Kasumi-1 (cell line): ENCODE measurements at regions not wholly inside any gene's neighbourhood (a gene's known extent, or its start where the extent isn't known, plus 50 kb on each side); places are given as distances from the start of the nearest gene placed in this dataset.

Experiments
- DNase-seq, 2 experiments: peaks; one replicate each; lab custom pipeline; 2025; lab: John Stamatoyannopoulos, UW

GRCh38 chr10:118537623-118538022, 57.8 kb downstream of the PRLHR start:
- DNase-seq: no peak

DNA sequence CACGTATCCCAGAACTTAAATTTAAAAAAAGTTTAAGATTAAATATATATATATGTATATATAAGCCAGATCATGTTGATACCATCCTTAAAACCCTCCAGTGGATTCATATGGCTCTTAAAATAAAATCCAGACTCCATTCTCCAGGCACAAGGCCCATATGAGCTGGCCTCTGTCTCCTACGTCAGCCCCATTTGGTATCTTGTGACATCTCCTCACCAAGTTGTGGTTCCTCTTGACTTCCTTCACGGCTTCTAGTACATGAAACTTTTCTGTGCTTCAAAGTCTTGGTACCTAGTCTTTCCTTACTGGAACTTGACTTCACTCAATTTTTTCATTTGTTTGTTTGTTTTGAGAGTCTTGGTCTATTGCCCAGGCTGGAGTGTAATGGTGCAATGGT, 61.3 kb downstream of the PRLHR start:
- no peak for DNase-seq

DNA sequence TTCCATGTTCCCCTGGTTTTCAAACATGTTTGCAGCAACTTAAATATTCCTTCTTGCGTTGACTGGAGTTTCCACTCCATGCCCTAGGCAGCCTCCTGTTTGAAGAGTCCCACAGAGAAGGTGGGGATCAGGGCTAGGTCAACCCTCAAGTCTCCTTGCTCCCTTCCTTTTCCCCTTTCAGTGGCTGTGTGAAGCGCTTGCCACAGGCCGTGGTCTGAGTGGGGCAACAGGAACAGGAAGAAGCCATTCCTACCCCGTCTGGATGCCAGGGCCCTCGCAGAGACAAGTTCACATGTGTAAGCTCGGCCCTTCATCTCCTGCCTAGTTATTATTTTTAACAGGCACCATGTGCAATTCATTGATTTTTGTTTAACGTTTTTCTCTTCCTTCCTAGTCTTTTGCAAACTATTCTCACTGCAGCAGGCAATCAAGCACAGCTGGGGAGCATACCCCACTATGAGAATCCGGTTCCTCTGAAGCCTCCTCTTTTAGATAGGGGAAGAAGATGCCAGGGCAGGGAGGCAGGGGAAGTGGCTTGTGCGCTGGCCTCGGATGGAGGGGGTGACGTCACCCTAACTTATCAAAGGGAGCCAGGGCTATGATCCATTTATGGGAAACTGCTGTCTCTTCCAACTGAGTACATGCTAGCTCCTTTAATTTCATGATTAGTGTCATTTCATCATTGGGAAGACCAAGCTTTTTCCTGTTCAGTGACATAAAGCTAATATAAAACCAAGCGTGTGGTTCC, 64.2 kb downstream of the PRLHR start:
- DNase-seq: peak; percentile 79 to 80

DNA sequence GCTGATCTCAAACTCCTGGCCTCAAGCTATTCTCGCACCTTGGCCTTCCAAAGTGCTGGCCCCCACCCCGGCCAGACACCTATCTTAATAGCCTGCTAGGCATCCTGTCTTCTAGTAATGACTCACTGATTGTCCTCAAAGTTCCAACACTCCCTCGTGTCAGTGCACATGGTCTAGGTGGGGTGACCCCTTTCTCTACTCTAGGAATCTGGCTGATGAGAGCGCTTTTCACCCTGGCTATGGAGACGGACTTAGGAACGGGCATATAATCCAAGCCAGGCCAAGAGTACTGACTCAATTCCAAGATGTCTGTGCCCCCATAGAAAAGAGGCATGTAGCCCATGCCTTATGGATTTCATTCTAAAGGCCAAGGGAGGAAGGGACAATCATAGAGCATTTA, 67.0 kb downstream of the PRLHR start:
- no peak for DNase-seq

- DNase-seq: no peak
Observed at GRCh38 chr10:118523775-118524174, 71.7 kb downstream of the PRLHR start.

GRCh38 chr10:118522791-118523498, 72.5 kb downstream of the PRLHR start:
- peak; percentile 18 to 21 for DNase-seq

- no peak for DNase-seq
Observed at GRCh38 chr10:118521415-118522117, 73.9 kb downstream of the PRLHR start.

- no peak for DNase-seq
Observed at GRCh38 chr10:118520116-118520742, 75.2 kb downstream of the PRLHR start.

GRCh38 chr10:118518095-118518494, 77.4 kb downstream of the PRLHR start:
- DNase-seq: no peak

GRCh38 chr10:118516716-118517115, 78.7 kb downstream of the PRLHR start:
- DNase-seq: peak; percentile 31 to 44

GRCh38 chr10:118513174-118513573, 82.3 kb downstream of the PRLHR start:
- no peak for DNase-seq

GRCh38 chr10:118511711-118512110, 83.7 kb downstream of the PRLHR start:
- DNase-seq: peak in 1 of 2 experiments; percentile 32

DNA sequence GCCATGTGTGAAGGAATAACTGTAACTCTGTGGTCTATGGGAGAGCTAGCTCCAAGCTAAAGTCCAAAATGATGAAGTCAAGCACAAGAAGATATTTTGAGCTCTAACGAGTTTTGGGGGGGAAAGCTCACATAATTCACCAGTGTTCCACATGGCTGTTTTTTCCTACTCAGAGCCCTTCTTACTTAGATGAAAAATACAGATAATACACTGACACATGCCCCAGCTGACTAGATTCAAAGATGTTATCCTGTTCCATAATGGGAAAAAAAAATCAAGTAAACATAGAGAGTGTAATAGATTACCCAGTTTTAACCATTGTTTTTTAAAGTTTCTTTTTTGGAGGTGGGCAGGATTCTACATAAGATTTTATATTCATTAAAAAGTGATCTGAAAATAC, 86.6 kb downstream of the PRLHR start:
- DNase-seq: no peak

DNA sequence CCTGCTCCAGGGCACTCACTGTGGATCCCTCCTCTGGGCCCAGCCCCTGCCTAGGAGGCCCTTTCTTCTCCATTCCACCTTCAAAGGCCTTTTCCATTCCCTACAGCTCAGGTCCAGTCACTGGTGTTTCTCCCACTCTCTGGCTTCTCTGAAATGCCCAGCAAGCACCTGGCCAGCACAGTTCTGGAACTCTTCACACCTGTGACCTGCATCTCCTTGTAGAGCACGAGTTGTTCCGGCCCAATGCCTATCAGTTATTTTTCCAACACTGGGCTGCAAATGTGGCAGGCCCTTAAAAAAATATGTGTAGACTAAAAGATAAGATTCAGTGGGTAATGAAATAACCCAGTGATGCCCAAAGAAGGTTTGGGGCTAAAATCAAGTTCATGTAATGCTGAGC, 87.1 kb downstream of the PRLHR start:
- DNase-seq: no peak

DNA sequence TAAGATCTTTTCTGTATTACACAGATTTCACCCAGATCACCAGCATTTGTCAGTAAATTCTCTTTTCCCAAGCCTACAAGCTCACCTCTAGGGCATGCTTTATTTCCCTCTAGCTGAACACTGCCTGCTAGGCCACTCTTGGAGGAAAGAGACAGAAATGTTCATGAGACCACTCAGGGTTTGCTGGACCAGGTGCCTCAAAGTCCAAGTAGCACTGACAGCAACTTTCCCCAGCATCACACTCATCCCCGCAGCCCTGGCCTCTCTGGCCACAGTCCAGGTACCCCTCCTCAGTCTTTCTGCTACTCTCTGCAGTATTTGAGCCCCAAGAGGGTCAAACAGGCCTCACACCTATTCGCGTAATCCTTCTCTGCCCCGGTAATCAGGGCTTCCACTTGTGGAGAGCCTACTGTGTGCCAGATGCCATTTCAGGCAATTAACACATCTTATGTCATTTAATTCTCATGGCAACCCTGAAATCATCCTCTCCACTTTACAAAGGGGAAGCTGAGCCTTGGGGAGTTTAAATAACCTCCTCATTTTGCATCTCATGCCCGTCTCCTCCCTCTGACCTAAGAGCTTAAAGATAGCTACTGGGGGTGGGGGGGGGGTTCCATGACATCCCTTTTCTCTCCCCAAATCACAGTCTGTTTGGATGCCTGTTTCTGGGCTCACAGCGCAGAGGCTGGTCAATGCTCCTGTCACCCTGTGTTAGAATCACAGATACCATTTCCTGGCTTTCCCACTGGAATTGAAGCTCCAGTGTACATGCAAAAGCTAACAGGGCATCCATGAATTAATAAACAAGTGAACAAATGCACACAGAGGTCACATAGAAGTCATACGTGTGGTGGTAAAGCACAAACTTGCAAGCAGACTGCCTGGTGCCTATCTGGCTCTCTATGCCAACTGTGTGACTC, 88.5 kb downstream of the PRLHR start:
- DNase-seq: peak in 1 of 2 experiments; percentile 11

- no peak for DNase-seq
Observed at GRCh38 chr10:118505363-118505762, 90.1 kb downstream of the PRLHR start.

- peak; percentile 30 to 36 for DNase-seq
Observed at GRCh38 chr10:118504467-118505205, 90.8 kb downstream of the PRLHR start.

GRCh38 chr10:118504044-118504443, 91.4 kb downstream of the PRLHR start:
- DNase-seq: no peak

DNA sequence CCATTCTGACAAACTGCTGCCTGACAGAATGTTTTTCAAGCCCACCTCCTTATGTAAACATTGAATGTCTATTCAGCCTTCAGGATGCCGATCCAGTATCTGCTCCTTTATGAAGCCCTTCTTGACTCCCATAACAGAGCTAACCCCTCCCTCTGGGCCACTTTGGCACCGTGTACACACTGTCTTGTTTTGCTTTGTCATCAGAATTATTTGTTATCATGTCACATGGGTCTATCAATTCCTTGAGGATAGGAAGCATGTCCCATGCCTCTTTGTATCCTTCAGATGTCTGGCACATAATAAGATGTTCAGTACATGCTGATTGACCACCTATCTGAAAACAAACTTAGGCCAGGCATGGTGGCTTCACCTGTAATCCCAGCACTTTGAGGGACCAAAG, 92.3 kb downstream of the PRLHR start:
- DNase-seq: no peak

- DNase-seq: no peak
Observed at GRCh38 chr10:118501637-118502440, 93.6 kb downstream of the PRLHR start.
